Stimulated activated CD8-positive, alpha-beta memory T cell treated with anti-CD3 and anti-CD28 coated beads, Interleukin-7, amount 100 ng/mL, for 48 hours (primary cell): ENCODE measurements at regions not wholly inside any gene's neighbourhood (a gene's known extent, or its start where the extent isn't known, plus 50 kb on each side); places are given as distances from the start of the nearest gene placed in this dataset.

ENCODE experiments used
- DNase-seq, 2 donors: peaks; one replicate each; pipeline ENCODE4 v3.0.0-alpha.2; 2020; ENCODE audit warnings: low read depth in 1 of 2; ENCODE audit errors: extremely low read depth in 1 of 2

DNA sequence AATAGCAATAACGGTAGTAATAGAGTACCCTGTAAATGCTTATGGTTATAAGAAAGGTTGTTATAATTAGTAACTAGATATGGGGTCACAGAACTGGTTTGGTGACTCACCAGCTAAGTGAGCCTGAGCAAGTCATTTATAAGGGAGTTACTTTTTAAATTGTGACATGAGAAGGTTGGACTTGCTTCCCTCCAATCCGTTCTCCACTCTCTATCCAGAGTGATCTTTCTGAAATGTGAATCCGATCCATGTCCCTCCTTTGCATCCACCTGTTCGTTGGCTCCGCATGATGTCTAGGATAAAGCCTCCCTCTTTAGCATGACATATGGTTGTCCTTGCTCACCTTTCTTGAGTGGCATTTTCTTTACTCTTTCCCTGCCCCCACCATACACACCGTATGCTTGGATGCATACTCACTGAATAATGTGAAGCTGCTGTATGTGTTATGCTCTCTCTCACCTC is 83.1 kb downstream of the CDC42EP3 start:
- DNase-seq, result no peak

- DNase-seq, result no peak
Observed at GRCh38 chr2:37589298-37589697, 82.1 kb downstream of the CDC42EP3 start.

DNA sequence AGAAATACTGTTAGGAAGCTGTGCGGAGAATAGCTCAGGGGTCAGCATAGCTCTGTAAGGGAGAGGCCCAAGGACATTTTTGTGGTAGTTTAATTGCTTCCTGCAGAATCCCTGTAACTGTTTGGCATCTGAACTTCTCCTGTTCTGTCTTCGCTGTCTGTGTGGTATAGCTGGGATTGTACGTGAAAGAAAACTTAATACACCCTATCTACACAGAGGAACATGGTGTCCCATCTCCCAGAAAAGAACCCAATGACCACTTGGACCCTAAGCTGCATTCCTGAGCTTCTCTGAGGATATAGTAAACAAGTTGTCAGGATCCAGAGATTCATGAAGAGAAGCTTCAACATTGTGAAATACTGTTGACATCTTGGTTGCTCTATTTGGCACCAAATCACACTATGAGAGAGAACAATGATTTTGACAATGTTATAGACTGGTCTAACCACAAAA is 81.3 kb downstream of the CDC42EP3 start:
- DNase-seq, result no peak
